Endothelial cell of umbilical vein (primary cell): ENCODE measurements at regions not wholly inside any gene's neighbourhood (a gene's known extent, or its start where the extent isn't known, plus 50 kb on each side); places are given as distances from the start of the nearest gene placed in this dataset.

Experiments
- BruUV-seq: library from RNA; stranded (reverse); fragments of 400-500 nt; replicated peaks from 2 replicates; lab custom pipeline; 2021; lab: Mats Ljungman, UMichigan
- CTCF ChIA-PET: fragments of 300-600, 350-600 bp; sonication (Branson Sonifier 250); formaldehyde crosslinking; loops from one replicate; lab custom pipeline; 2021; ENCODE audit warnings: antibody characterized with exemption, inconsistent platforms; lab: Charles Lee
- POLR2A ChIA-PET: fragments of 300-600, 350-600 bp; sonication (Branson Sonifier 250); formaldehyde crosslinking; loops from one replicate; lab custom pipeline; 2021; ENCODE audit warnings: antibody characterized with exemption, inconsistent platforms; lab: Charles Lee
- DNase-seq: peaks from one replicate; pipeline ENCODE4 v3.0.0-alpha.2; 2011; ENCODE audit warnings: low read depth, low spot score
- FAIRE-seq: peaks from 2 replicates; lab custom pipeline; 2011; peaks lifted over from hg19 to GRCh38; lab: Jason Lieb, UNC
- H2AFZ ChIP-seq: 2 replicates; pipeline ENCODE4 v1.6.0; 2012; ENCODE audit warnings: low read depth, low read length, control low read depth, inconsistent platforms
- H3K27ac ChIP-seq: 2 replicates; pipeline ENCODE4 v1.5.1; 2011; ENCODE audit warnings: low read depth, mild to moderate bottlenecking, control low read depth, low read length, moderate library complexity; ENCODE audit not compliant: insufficient read depth
- H3K27me3 ChIP-seq, 2 experiments: 2 replicates each; pipeline versions ENCODE4 v1.6.0 to v1.6.1; 2011; ENCODE audit warnings: low read length in 2 of 2, mixed read lengths in 1 of 2; ENCODE audit not compliant: control insufficient read depth in 2 of 2, insufficient read depth in 2 of 2
- H3K36me3 ChIP-seq, 2 experiments: 2 replicates in 1 of 2; 3 replicates in 1 of 2; pipeline ENCODE4 v1.5.1; 2011; ENCODE audit warnings: low read length in 2 of 2, mild to moderate bottlenecking in 1 of 2, moderate library complexity in 1 of 2; ENCODE audit not compliant: control insufficient read depth in 2 of 2, insufficient read depth in 2 of 2; ENCODE audit errors: extremely low read depth in 1 of 2
- H3K4me1 ChIP-seq: 3 replicates; pipeline ENCODE4 v1.5.1; 2011; ENCODE audit warnings: mild to moderate bottlenecking, low read length; ENCODE audit not compliant: control insufficient read depth, insufficient read depth; ENCODE audit errors: extremely low read depth
- H3K4me2 ChIP-seq: 2 replicates; pipeline ENCODE4 v1.6.1; 2011; ENCODE audit warnings: low read length, control low read depth, mixed read lengths; ENCODE audit not compliant: insufficient read depth
- H3K4me3 ChIP-seq, 3 experiments: fragments of 200-600 bp in 1 of 3; sonication (generic), shearing (Covaris generic) in 1 of 3; replicated peaks in 1 of 3; 2 replicates each; pipeline ENCODE4 v1.5.1; 2011 to 2016; ENCODE audit warnings: control low read depth in 3 of 3, low read length in 3 of 3, mild to moderate bottlenecking in 2 of 3, inconsistent platforms in 1 of 3, low read depth in 1 of 3, moderate library complexity in 1 of 3; ENCODE audit not compliant: insufficient read depth in 1 of 3
- H3K79me2 ChIP-seq: 2 replicates; pipeline ENCODE4 v1.6.0; 2012; ENCODE audit warnings: low read length, inconsistent platforms; ENCODE audit not compliant: control insufficient read depth, insufficient read depth
- H3K9ac ChIP-seq: replicated peaks from 2 replicates; pipeline ENCODE3; 2011; ENCODE audit warnings: low read length, control low read depth; ENCODE audit not compliant: insufficient read depth; ENCODE audit errors: extremely low read depth
- H3K9me1 ChIP-seq: replicated peaks from 3 replicates; pipeline ENCODE4 v1.6.0; 2011; ENCODE audit warnings: mild to moderate bottlenecking, low read length; ENCODE audit not compliant: control insufficient read depth, insufficient read depth; ENCODE audit errors: extremely low read depth
- H3K9me3 ChIP-seq: replicated peaks from 2 replicates; pipeline ENCODE4 v1.5.1; 2012; ENCODE audit warnings: low read length, inconsistent platforms; ENCODE audit not compliant: control insufficient read depth, insufficient read depth
- H4K20me1 ChIP-seq: replicated peaks from 2 replicates; pipeline ENCODE3; 2011; ENCODE audit warnings: mild to moderate bottlenecking, low read length; ENCODE audit not compliant: control insufficient read depth, insufficient read depth; ENCODE audit errors: extremely low read depth
- EZH2 ChIP-seq: IDR thresholded peaks from 2 replicates; pipeline ENCODE4 v1.6.1; 2012; ENCODE audit warnings: borderline replicate concordance, low read depth, mild to moderate bottlenecking, moderate library complexity, low read length, inconsistent platforms; ENCODE audit not compliant: severe bottlenecking
- FOS ChIP-seq: IDR thresholded peaks from 2 replicates; pipeline ENCODE4 v1.6.1; 2011; ENCODE audit warnings: mild to moderate bottlenecking, low read length, moderate library complexity, borderline replicate concordance; ENCODE audit not compliant: insufficient read depth
- GATA2 ChIP-seq: IDR thresholded peaks from 2 replicates; pipeline ENCODE4 v1.7.0; 2011; ENCODE audit warnings: low read depth, mild to moderate bottlenecking, moderate library complexity, mixed read lengths, low read length; ENCODE audit not compliant: insufficient read length, insufficient read depth
- JUN ChIP-seq: IDR thresholded peaks from 2 replicates; pipeline ENCODE4 v1.6.1; 2011; ENCODE audit warnings: borderline replicate concordance, low read depth; ENCODE audit not compliant: insufficient read length, insufficient read depth
- MYC ChIP-seq: IDR thresholded peaks from one replicate; pipeline ENCODE4 v1.6.1; 2011; ENCODE audit warnings: mild to moderate bottlenecking, low read depth, low read length
- POLR2A ChIP-seq: IDR thresholded peaks from 2 replicates; pipeline ENCODE4 v1.6.1; 2012; ENCODE audit warnings: low read depth, mild to moderate bottlenecking, control low read depth, low read length
- POLR2AphosphoS5 ChIP-seq: IDR thresholded peaks from 2 replicates; pipeline ENCODE4 v1.6.1; 2012; ENCODE audit warnings: low read depth, mild to moderate bottlenecking, control low read depth, low read length, moderate library complexity; ENCODE audit not compliant: insufficient read depth
- dilution Hi-C: fragments of 300-500 bp; cut with MboI; formaldehyde crosslinking; loops from one replicate; pipeline ENCODE4 v1.15.0; 2019; ENCODE audit warnings: low sequenced_read_pairs; ENCODE audit not compliant: extremely low pct_ligation_motif_present
- intact Hi-C: fragments of 100-400 bp; cut with micrococcal nuclease; formaldehyde crosslinking; loops from one replicate; pipeline ENCODE4 v1.10.0; 2022
- TF ChIP-seq, protein P1 (sequence below): IDR thresholded peaks from 2 replicates; pipeline ENCODE4 v1.6.1; 2011; ENCODE audit not compliant: insufficient read depth, insufficient read length
- TF ChIP-seq, protein P2 (sequence below), 2 donors: IDR thresholded peaks; 1 replicate in 1 of 2; 2 replicates in 1 of 2; pipeline ENCODE4 v1.5.1; 2011; ENCODE audit warnings: low read length in 2 of 2, mild to moderate bottlenecking in 2 of 2, moderate library complexity in 2 of 2, control low read depth in 1 of 2, inconsistent platforms in 1 of 2, low read depth in 1 of 2; ENCODE audit not compliant: insufficient read depth in 1 of 2; ENCODE audit errors: extremely low read depth in 1 of 2

DNA sequence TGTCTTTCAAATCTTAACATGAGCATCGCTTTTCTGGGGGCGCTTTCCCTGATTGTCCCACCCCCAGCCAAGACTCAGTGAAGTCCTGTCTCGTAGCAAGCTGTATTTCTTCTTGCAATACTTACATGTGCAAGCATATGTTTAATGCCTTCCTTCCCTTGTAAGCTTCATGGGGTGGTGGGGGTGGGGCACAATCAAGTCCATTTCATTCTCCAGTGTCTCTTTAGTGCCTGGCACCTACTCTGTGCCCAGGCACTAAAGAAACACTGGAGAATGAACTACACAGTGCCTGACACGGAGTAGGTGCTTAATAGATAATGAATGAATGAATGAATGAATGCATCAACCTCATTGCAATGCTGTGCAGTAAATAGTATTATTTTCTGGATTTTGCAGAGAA, 143.1 kb downstream of the PLPP3 start:
- peaks cover 2% of the 10 kb centered on the region for H3K4me1 ChIP-seq
- ChIA-PET CTCF (interaction anchor here (1.3 kb wide), 1 partner anchor 143 kb away, joined by 4 read pairs; the partner anchor contains the start of gene PLPP3), POLR2A (no interaction called here)
- no peaks in the 10 kb centered on the region for H3K9me3 ChIP-seq
- no peak overlapping the region for H3K4me3 ChIP-seq
- H3K27ac ChIP-seq: no peak overlapping the region
- no peaks in the 10 kb centered on the region for H3K79me2 ChIP-seq
- BruUV-seq: no TSS peak
- intact Hi-C loops: no loop called here
- H4K20me1 ChIP-seq: no peaks in the 10 kb centered on the region
- H3K9ac ChIP-seq: no peak overlapping the region
- dilution Hi-C loops: no loop called here
- TF ChIP-seq EZH2 (no peak), MYC (no peak), FOS (no peak), GATA2 (no peak), JUN (no peak), POLR2AphosphoS5 (no peak), POLR2A (no peak)
- TF ChIP-seq, protein P1, sequence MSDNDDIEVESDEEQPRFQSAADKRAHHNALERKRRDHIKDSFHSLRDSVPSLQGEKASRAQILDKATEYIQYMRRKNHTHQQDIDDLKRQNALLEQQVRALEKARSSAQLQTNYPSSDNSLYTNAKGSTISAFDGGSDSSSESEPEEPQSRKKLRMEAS: no peak
- TF ChIP-seq, protein P2, sequence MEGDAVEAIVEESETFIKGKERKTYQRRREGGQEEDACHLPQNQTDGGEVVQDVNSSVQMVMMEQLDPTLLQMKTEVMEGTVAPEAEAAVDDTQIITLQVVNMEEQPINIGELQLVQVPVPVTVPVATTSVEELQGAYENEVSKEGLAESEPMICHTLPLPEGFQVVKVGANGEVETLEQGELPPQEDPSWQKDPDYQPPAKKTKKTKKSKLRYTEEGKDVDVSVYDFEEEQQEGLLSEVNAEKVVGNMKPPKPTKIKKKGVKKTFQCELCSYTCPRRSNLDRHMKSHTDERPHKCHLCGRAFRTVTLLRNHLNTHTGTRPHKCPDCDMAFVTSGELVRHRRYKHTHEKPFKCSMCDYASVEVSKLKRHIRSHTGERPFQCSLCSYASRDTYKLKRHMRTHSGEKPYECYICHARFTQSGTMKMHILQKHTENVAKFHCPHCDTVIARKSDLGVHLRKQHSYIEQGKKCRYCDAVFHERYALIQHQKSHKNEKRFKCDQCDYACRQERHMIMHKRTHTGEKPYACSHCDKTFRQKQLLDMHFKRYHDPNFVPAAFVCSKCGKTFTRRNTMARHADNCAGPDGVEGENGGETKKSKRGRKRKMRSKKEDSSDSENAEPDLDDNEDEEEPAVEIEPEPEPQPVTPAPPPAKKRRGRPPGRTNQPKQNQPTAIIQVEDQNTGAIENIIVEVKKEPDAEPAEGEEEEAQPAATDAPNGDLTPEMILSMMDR (IDR thresholded peaks at IDR 0.05; ENCODE audit: extremely low read depth in 1 of 2, insufficient read depth in 1 of 2, low read depth in 1 of 2, low read length in 2 of 2): no peak
- no peak overlapping the region for H3K4me2 ChIP-seq
- DNase-seq: no peak
- H3K27me3 ChIP-seq: no peaks in the 10 kb centered on the region
- H3K36me3 ChIP-seq: no peaks in the 10 kb centered on the region
- no peak overlapping the region for H2AFZ ChIP-seq
- no peaks in the 10 kb centered on the region for H3K9me1 ChIP-seq
- no peak for FAIRE-seq
